ENCODE measurements at regions not wholly inside any gene's neighbourhood (a gene's known extent, or its start where the extent isn't known, plus 50 kb on each side); places are given as distances from the start of the nearest gene placed in this dataset.
A peak's percentile ranks its signal among the peaks of the same experiment; 100 is the strongest.
"Not testable (repeated sequence)": the region's sequence is repeated elsewhere in the genome, so short reads cannot be mapped to it uniquely, and the experiment has no call there.

DNA sequence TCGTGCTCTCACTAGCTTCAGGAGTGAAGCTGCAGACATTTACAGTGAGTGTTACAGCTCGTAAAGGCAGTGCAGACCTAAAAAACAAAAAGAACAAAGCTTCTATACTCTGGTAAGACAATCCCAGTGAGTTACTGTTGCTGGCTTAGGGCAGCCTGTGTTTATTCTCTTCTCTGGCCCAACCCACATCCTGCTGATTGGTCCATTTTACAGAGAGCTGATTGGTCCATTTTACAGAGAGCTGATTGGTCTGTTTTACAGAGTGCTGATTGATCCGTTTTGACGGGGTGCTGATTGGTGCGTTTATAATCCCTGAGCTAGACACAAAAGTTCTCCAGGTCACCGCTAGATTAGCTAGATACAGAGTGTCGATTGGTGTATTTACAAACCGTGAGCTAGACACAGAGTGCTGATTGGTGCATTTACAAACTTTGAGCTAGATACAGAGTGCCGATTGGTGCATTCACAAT, 158.0 kb downstream of the KLRB1 start:
- DNase-seq, result not testable (repeated sequence)

DNA sequence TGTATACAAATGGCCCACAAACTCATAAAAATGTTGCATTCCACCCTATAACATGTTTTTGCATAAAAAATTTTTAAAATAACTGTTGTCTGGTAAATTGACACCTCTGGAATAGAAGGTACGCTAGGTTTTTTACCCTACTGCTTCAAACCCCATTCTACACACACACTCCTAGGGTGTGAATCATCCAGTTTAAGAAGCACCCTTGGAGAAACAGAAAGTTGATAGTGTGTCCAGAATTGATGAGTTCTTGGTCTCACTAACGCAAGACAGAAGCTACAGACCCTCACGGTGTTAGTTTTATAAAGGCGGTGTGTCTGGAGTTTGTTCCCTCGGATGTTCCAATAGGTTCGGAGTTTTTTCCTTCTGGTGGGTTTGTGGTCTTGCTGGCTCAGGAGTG, 158.5 kb downstream of the KLRB1 start:
- no peak for DNase-seq

DNA sequence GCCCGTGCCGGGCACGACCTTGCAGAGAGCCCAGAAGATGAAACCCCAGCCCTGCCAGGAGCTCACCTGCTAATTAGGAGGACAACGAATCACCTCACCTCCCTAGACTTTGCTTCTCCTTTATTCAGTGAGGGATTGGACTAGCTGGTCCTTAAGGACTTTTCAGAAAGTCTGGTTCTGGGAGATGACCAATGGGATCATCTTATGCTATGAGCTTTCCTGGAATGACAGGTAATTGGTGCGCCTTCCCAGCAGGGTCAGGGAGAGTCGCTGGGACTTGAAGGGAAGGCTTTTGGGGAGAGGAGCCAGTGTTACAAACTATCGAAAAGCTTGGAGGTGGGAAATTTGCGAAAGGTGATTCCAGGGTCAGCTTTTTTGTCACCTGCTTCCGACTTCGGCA, 159.1 kb downstream of the KLRB1 start:
- DNase-seq, result not testable (repeated sequence)

DNA sequence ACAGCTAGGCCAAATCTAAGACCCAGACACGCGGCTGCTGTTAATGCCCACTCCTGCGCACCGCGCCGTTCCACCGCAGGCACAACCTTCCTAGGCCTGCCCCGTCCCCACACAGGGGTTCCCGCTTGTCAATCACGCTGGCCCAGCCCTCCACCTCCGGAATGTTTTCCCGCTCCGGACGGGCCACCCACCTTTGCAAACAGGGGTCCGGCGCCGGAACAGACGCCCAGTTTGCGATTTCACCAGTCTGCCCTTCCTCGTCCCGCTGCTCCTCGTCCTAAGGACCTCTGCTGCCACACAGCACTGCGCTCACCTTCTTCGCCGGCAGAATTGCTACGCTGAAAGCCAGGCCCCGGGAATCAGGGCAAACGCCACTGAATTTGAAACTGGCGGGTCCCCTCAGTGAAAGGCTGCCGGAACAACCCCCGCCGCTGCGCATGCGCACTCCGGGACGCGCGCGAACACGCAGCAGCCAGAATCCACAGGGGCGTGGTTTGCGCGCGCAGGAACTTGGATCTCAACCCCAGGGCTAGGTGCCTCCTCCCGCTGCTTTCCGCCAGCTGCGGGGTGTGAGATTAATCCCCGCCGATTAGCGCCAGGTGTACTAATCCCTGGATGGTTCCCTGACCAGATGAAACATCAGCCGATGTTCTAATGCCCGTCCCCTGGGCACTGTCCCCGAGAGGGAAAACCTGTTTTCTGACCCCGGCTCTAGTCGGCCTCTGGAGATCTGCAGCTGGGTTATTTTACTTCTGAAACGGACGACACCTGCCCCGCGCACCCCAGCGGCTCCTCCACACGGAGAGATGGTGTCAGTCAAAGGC, 159.7 kb downstream of the KLRB1 start:
- peak; percentile 15 to 87 (median 67) for DNase-seq

DNA sequence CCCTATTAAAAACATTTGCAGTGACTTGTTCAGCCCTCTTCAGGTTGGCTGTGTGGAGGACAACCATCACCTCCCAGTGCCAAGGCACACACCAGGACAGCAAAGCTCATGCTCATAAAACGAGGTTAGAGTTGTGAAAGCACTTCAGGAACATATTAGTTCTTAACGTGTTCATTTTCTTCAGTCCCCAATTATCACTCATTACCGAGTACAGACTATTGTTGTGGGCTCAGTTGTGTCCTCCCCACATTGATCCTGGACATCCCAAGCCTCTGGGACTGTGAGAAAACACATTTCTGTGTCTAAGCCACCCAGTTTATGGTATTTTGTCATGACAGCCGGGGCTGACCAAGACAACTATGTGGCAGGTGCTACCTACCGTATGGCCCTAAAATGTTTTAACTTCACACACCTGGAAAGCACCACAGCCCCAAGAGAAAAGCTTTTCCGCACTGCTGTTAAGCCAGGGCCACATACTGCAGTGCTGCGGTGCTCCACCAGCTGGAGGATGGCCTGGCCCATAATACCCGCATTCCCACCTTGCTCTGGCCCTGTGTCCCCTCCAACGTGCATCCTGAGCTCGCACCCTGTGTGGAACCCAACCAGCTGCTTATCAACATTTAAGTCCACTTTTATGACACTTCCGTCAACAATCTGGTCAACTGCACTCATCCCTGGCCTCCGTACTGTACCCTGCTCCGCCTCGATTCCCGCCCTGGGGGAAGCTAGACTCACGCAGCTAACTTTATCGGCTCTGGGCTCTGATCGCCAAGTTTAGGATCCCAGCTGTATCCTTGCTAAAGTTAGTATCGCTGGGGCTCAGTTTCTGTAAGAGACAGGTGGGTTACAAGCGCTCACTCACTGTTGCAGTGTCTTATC, 160.6 kb downstream of the KLRB1 start:
- DNase-seq, result not testable (repeated sequence)

DNA sequence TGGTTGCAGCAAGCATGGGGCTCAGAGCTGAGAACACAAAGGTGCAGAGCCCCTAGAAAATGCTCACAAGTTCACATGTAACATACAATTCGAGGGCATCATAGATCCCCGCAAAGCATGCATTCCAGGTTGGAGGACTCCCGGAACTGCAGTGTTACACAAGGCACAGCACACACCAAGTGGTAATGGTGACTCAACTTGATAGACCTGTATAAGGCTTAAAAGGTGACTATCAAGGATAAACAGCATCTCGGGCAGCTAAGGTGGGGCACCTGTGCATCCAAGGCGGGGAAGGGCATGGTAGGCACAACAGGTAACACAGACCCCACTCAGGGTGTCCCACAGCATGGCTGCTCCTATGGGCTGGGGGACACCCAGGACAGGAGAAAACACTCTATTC, 167.3 kb downstream of the KLRB1 start:
- not testable (repeated sequence) for DNase-seq

DNA sequence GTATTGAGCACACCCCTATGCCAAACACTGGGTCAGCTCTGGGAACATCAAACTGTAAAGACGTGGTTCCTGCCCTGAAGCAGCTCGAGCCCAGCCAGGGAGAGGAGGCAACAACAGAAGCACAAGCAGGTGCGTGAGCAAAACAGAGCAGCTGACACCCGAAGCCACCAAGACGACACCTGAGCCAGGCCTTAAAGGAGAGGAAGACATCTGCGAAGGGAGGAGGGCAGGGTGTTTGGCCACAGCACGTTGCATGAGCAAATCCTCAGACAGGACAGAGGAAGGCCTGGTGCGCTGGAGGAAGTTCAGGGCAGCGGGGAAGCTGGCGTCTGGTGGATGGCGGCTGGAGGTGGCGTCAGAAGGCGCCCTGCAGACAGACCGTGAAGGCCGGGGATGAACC, 172.0 kb downstream of the KLRB1 start:
- not testable (repeated sequence) for DNase-seq

DNA sequence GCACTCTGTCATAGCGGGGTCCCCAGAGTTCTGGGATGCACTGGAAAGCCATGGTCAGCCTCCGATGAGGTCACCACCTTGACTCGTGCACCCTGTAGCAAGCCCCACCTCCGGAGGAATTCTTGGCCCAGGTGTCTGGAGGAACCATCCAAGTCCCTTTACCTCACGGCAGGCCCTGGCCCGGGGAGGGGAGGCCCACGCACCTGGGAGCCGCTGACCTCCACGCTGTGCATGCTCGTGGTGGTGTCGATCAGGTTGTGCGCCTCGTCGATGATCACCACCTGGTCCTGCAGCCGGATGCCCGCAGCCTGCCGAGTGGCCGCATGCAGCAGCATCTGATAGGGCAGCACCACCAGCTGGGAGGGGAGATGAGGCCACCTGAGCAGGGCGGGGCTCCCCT, 177.3 kb downstream of the KLRB1 start:
- DNase-seq, result not testable (repeated sequence)

DNA sequence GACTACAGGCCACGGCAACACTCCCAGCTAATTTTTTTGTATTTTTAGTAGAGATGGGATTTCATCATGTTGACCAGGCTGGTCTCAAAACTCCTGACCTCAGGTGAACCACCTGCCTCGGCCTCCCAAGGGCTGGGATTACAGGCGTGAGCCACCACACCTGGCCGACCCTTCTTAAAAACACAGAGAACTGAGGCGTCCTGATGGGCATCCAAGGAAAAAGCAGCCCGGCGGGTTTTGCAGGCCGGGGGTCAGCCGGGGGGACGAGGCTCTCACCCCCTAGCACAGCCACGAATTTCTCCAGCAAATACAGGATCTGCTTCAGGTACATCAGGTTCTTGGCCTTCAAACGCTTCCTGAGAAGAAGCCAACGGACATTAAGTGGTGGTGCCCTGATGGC, 178.9 kb downstream of the KLRB1 start:
- DNase-seq, result not testable (repeated sequence)

DNA sequence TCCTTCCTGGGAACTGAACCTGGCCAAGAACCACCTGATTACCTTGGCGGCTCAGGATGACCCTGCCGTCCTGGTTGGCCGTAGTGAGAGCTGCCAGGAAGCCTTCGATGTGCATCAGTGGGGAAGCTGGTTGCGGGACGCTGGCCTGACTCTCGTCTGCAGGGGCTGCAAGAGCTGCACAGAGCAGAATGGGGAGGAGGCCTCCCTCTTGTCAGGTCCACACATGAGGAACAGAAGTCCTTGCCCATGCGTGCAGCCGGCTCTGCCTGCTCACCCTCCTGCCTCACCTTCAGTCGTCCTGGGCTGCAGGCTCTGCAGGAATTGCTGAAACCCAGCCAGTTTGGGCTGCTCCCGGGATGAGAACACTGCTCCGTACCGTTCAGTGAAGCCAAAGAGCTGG, 182.3 kb downstream of the KLRB1 start:
- DNase-seq, result not testable (repeated sequence)

DNA sequence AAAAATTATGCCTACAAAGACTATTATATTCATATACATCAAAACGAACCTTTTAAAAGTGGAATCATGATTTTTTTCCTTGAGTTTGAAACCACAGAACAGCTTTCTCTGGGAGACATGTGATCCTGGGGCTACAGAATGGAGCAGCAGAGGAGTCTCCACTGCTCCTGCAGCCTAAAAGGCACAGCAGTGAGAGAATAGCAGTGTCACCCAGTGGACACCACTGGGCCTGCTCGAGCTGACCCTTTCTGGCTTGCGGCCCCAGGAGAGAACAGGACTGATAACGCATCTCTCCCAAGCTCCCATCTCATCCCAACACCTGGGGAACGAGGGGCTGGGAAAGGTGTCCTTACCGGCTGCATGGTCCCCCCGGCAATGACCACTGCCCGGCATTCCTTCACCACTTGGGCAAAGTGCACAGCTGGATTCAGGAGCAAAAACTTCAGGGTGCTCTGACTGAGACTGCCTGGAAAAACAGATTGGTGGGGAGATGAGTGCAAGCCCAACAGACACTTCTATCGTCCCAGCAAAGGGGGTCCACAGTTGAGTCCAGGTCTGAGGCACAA, 183.5 kb downstream of the KLRB1 start:
- DNase-seq, result not testable (repeated sequence)

DNA sequence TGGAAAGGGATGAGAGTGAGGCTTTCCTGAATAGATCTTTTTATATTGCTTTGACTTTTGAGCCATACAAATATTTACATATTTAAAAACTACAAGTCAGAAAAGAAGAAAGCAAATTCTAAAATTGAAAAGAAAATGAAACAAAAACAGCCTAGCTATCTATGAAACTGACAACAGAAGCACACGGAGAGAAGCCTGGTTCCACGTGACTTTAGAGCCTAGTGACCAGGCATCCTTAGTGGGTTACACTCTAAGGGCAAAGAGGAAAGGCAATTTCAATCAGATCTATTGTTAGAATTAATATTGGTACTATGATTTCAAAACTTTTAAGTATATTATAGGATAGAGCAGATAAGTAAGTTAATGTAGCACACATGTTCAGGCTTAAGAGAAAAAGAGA, 185.0 kb downstream of the KLRB1 start:
- not testable (repeated sequence) for DNase-seq

DNA sequence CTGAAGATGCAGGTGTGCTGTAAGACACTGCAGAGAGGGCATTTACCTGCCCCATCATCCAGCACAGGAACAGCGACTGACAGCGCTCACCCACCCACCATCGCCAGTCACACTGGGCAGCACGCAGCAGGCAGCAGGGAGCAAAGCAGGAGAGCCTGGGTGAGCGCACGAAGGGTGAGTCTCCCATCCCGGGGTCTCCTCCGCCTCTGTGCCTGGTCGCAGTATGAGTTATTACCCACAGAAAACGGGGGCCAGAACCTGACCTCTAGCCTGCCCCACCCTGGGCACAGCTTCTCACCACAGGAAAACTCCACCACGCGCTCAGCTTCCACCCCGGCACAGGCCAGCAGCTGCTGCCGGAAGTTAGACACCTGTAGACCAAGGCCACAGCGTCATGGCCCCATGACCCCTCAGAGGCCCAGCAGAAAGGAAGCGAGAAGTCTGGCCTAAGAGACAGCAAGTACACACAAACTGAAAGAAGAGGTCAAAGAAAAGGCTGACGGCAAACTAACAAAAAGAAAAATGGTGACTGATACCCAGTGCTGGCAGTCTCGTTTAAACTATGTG, 186.1 kb downstream of the KLRB1 start:
- not testable (repeated sequence) for DNase-seq

DNA sequence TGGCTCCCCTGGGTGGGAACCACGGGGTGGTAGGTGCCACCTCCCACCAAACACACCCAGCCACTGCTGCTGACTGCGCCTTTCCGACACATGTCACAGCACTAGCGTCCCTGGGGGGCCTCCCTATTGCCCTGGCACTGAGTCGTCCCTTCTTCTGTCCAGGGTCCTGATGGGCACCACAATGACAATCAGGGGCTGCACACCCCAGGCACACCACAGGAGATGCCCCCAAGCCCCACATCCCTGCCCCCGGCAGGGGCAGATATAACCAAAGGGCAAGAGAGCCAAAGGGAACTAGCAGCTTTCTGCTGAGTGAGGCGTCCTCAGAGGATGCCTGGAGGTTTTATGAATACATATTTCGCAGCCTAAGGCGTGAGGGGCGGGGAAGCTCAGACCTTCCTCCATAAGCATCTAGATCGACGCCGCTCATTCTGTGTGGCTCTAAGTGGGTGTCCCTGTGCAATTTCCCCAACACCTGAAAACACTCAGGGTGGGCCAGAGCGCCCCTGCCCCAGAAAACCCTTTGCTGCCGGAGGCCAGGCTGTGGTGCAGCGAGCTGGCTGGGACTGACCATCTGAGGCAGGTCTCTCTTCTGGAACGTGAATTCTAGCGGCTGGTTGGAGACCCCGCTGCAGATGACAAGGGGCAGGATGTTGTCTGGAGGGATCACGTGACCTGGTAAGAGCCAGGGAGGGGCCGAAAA, 186.7 kb downstream of the KLRB1 start:
- DNase-seq, result not testable (repeated sequence)

DNA sequence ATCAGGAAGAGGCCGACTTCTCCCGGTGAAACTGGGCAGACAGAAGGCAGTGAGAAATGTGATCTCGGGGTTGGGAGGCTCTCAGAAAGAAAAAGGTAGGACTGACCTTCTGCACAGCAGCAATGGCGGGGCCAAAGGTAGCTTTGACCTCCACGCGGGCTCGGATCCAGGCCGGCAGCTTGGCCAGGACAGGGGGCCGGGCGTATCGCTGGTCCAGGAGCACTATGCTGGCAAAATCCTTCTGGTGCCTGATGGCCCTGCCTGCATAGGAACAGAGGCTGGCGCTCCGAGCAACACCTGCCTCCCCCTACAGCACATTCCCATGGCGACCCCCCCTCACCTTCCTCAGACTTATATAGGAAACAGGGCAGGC, 189.1 kb downstream of the KLRB1 start:
- not testable (repeated sequence) for DNase-seq

DNA sequence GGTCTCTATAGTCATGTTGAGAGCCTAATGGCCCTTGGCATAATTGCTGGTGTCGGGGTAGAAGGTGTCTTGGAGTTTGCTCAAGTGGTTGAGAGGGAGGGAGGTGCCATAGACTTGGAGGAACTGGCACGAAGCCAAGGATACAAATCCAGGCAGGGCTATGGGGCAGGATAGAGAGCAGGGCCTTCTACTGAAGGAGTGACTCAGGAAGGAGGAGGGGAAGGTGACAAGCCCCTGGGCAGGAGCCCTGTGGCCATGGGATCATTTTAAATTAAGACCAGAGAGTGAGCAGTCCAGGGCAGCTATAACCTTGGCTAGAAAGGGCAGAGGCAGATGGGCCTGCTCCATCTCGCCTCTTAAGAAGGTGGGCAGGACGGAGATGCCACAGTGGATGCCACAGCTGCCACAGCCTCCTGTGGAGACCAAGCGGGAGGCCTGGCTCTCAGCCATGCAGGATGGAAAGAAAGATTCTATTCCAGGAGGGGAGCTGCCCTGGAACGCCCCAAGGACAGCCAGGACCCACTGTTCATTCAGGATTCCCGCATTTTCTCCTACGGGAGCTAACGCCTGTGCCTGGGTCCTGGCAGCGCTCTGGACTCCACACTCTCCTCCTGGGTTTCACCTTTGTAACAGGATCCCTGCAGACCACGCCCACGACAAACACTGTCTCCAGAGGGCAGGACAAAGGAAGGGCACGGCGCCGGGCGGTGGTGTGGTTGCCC, 189.6 kb downstream of the KLRB1 start:
- not testable (repeated sequence) for DNase-seq

DNA sequence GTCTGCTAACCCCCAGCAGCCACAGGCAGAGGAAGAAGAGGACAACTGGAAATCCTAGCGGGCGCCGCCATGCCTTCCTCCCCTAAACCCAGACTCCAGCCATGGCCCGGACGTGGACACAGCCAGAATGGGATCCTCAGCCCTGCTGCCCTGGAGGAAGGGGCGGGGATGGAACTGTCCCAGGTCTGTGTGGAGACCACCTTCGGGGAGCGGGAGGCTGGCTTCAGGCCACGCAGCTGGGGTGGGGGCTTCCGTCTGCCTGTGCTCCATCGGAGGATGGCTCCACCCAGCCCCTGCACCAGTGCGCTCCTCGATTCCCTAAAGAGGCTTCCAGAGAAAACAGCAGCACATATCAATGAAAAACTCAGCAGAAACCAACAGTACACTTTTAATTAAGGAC, 190.4 kb downstream of the KLRB1 start:
- DNase-seq, result not testable (repeated sequence)

DNA sequence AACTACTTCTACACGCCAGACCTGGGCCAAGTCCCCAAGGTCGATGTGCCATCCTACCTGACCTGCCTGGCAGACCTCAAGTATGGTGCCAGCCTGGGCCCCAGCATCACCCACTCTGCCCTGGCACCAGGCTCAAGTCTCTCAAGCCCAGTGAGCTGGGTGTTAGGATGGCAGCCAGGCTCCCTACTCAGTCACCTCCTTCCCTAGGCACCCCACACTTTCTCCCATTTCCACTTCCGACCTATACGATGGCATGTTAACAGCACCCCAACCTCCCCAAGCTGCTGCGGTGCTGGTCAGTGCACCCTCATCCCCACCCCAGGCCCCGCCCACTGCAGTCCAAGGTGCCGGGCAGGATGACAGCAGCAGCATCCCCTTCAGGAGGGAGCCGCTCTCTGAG, 191.4 kb downstream of the KLRB1 start:
- DNase-seq, result not testable (repeated sequence)

DNA sequence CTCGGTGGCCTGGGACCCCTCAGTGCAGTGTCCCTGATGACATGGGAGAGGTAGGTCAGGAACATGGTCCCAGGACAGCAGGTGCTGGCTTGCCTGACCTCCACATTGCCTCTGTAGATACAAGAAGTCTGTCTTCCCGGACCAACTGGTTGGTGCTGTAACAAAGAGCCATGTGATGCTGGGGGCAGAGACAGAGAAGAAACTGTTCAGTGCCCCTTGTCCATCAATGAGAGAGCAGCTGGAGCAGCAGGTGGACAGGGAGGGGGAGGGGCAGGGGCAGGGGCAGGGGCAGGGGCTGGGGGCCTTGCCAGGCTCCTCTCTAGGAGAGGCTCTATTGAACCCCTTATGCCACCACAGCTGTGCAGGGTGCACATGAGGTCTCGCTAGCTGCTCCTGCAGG, 191.8 kb downstream of the KLRB1 start:
- DNase-seq, result peak in 18 of 51 donors; percentile 1 to 63 (median 17)

DNA sequence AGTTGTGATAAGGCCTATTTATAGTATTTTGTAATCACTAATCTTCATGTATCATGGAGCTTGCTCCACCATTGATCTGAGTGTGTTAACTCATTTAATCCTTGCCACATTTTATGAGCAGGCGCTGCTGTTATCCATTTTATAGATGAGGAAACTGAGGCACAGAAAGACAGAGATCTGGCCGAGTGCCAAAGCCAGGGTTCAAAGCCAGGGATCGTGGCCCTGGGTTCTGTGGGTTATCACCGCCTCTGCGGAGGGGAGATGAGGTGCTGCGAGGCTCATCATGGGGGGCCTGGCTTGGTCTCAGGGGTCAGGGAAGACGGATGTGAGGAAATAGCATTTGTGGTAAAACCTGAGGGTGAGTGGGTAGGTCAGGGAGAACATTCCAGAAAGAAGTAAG, 193.9 kb downstream of the KLRB1 start:
- not testable (repeated sequence) for DNase-seq
